ENCODE measurements at regions not wholly inside any gene's neighbourhood (a gene's known extent, or its start where the extent isn't known, plus 50 kb on each side); places are given as distances from the start of the nearest gene placed in this dataset.

DNA sequence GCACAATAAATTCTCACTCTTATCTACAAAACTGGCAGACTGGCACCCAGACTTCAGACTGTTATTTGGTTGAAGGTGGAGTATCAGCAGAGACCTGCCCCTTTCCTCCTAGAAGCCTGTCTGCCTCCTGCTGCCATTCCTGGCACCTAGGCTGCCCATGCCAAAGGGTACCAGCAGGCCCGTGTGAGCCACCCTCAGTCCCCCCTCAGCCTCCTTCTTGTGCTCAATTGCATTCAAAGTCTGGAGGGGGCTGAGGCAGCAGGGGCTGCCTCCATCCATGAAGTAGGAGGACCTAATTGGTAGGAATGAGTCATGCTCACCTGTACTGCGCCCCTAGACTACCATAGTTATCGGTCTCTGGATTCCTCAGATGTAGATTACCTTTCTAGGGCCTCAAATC is 440.9 kb upstream of the GRM3 start:
- TF ChIP-seq, protein P1, sequence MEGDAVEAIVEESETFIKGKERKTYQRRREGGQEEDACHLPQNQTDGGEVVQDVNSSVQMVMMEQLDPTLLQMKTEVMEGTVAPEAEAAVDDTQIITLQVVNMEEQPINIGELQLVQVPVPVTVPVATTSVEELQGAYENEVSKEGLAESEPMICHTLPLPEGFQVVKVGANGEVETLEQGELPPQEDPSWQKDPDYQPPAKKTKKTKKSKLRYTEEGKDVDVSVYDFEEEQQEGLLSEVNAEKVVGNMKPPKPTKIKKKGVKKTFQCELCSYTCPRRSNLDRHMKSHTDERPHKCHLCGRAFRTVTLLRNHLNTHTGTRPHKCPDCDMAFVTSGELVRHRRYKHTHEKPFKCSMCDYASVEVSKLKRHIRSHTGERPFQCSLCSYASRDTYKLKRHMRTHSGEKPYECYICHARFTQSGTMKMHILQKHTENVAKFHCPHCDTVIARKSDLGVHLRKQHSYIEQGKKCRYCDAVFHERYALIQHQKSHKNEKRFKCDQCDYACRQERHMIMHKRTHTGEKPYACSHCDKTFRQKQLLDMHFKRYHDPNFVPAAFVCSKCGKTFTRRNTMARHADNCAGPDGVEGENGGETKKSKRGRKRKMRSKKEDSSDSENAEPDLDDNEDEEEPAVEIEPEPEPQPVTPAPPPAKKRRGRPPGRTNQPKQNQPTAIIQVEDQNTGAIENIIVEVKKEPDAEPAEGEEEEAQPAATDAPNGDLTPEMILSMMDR (IDR thresholded peaks at IDR 0.05 in 4 of 5, conservative IDR thresholded peaks at IDR 0.05 in 1 of 5): no peak
- no peak for TF ChIP-seq POLR2A (IDR thresholded peaks at IDR 0.05)
